ENCODE measurements at regions not wholly inside any gene's neighbourhood (a gene's known extent, or its start where the extent isn't known, plus 50 kb on each side); places are given as distances from the start of the nearest gene placed in this dataset.

DNA sequence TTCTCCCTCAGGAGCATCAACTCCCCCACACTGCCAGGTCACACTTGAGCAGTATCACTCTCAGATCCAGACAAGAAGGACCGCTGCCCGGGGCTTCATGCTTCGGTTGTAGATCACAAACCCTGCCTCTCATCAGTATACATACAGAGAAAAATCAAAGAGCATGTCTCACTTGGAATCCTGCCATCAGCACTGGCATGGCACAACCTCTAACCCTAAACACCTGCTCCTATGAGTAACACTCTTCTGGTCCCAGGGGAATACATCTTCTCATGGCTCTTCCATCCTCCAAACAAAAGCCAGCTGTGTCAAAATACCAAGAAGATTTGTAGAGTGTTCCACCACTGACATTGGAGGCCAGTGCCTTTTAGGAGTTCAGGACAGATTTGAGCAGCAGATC is 84.8 kb upstream of the MIER3 start:
- Histone ChIP-seq H3K36me3 (ENCODE audit: control insufficient read depth, insufficient read depth, low read length) (no peaks in the 10 kb centered on the region), H4K91ac (ENCODE audit: insufficient read depth, low read depth, low read length) (no peak overlapping the region), H3K9me1 (ENCODE audit: insufficient read depth, low read length) (no peaks in the 10 kb centered on the region), H3K27ac (ENCODE audit: insufficient read depth, low read length) (no peak overlapping the region), H3K14ac (replicated peaks; ENCODE audit: low read depth, low read length) (no peak overlapping the region), H3K4me3 (ENCODE audit: insufficient read depth, low read depth, low read length) (no peak overlapping the region), H2BK120ac (ENCODE audit: low read depth, low read length) (no peak overlapping the region), H3K9me3 (ENCODE audit: control insufficient read depth, insufficient read depth, low read length) (no peaks in the 10 kb centered on the region), H3K9ac (ENCODE audit: low read depth, low read length) (no peak overlapping the region), H3K18ac (ENCODE audit: low read depth, low read length) (no peak overlapping the region), H2BK5ac (ENCODE audit: low read depth, low read length, poor library complexity, severe bottlenecking) (no peak overlapping the region), H4K20me1 (ENCODE audit: insufficient read depth, low read length) (no peaks in the 10 kb centered on the region), H4K8ac (ENCODE audit: low read depth in 2 of 2, low read length in 2 of 2) (no peak overlapping the region), H2AK5ac (ENCODE audit: low read depth, low read length) (no peak overlapping the region), H2AK9ac (replicated peaks; ENCODE audit: low read depth, low read length, poor library complexity) (no peak overlapping the region), H3K56ac (ENCODE audit: extremely low read depth, insufficient read depth, low read length) (no peak overlapping the region), H2AFZ (replicated peaks; ENCODE audit: low read length, poor library complexity) (no peak overlapping the region), H2BK15ac (ENCODE audit: low read depth, low read length) (no peak overlapping the region), H2BK20ac (ENCODE audit: low read depth, low read length) (no peak overlapping the region), H3K4ac (ENCODE audit: low read depth, low read length) (no peak overlapping the region), H3K27me3 (ENCODE audit: control insufficient read depth, insufficient read depth, low read length) (peaks cover 5% of the 10 kb centered on the region), H3K4me2 (ENCODE audit: low read depth, low read length) (no peak overlapping the region), H3K23ac (ENCODE audit: low read depth, low read length) (no peak overlapping the region), H3K79me1 (ENCODE audit: low read depth in 1 of 2, low read length in 2 of 2) (no peaks in the 10 kb centered on the region), H4K5ac (ENCODE audit: low read depth, low read length) (no peak overlapping the region), H3K4me1 (ENCODE audit: control insufficient read depth, insufficient read depth, low read length) (no peaks in the 10 kb centered on the region)
- no peak for TF ChIP-seq RAD21 (IDR thresholded peaks at IDR 0.05; ENCODE audit: low read length)
- TF ChIP-seq NFE2L2 (IDR thresholded peaks at IDR 0.05; ENCODE audit: low read depth, low read length) = no peak
- no peak for TF ChIP-seq RCOR1 (IDR thresholded peaks at IDR 0.05; ENCODE audit: insufficient replicate concordance, low read length)
- no peak for TF ChIP-seq CHD1 (IDR thresholded peaks at IDR 0.05; ENCODE audit: low read depth, low read length)
- no peak for TF ChIP-seq MXI1 (IDR thresholded peaks at IDR 0.05; ENCODE audit: borderline replicate concordance, low read depth, low read length)
- no peak for TF ChIP-seq RFX5 (IDR thresholded peaks at IDR 0.05; ENCODE audit: low read depth, low read length)
- TF ChIP-seq, protein P1, sequence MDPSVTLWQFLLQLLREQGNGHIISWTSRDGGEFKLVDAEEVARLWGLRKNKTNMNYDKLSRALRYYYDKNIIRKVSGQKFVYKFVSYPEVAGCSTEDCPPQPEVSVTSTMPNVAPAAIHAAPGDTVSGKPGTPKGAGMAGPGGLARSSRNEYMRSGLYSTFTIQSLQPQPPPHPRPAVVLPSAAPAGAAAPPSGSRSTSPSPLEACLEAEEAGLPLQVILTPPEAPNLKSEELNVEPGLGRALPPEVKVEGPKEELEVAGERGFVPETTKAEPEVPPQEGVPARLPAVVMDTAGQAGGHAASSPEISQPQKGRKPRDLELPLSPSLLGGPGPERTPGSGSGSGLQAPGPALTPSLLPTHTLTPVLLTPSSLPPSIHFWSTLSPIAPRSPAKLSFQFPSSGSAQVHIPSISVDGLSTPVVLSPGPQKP (IDR thresholded peaks at IDR 0.05; ENCODE audit: borderline replicate concordance, low read depth, low read length) = no peak
- no peak for TF ChIP-seq BHLHE40 (IDR thresholded peaks at IDR 0.05; ENCODE audit: low read depth, low read length)
- no peak for TF ChIP-seq MAZ (IDR thresholded peaks at IDR 0.05; ENCODE audit: borderline replicate concordance, low read depth, low read length)
- TF ChIP-seq FOS (IDR thresholded peaks at IDR 0.05; ENCODE audit: low read depth, low read length) = no peak
- no peak for TF ChIP-seq MAFK (IDR thresholded peaks at IDR 0.05; ENCODE audit: low read depth, low read length)
- TF ChIP-seq SMC3 (IDR thresholded peaks at IDR 0.05; ENCODE audit: low read depth, low read length) = no peak
- no peak for TF ChIP-seq POLR2A (IDR thresholded peaks at IDR 0.05; ENCODE audit: low read depth, low read length)
- no peak for TF ChIP-seq CEBPB (IDR thresholded peaks at IDR 0.05; ENCODE audit: low read depth, low read length)
- TF ChIP-seq, protein P2, sequence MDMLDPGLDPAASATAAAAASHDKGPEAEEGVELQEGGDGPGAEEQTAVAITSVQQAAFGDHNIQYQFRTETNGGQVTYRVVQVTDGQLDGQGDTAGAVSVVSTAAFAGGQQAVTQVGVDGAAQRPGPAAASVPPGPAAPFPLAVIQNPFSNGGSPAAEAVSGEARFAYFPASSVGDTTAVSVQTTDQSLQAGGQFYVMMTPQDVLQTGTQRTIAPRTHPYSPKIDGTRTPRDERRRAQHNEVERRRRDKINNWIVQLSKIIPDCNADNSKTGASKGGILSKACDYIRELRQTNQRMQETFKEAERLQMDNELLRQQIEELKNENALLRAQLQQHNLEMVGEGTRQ (IDR thresholded peaks at IDR 0.05; ENCODE audit: low read depth, low read length) = no peak
- no peak for TF ChIP-seq CTCF (conservative IDR thresholded peaks at IDR 0.05; ENCODE audit: low read depth, low read length)
- no peak for ATAC-seq (ENCODE audit: low read depth)
- POLR2A ChIA-PET (ENCODE audit: unreplicated experiment) = no interaction called here
- intact Hi-C loops (cut with micrococcal nuclease) (loop anchor here (5.0 kb wide), 1 partner anchor 79 kb away; no protein-coding TSS in a partner anchor), dilution Hi-C loops (cut with HindIII; ENCODE audit: low sequenced_read_pairs, unreplicated experiment) (no loop called here), in situ Hi-C loops (cut with MboI; ENCODE audit: low sequenced_read_pairs) (no loop called here)
- no peak for DNase-seq
- CTCF ChIA-PET = no interaction called here
- BruUV-seq (replicated peaks) = no TSS peak
- 83% methylated on average over 3 of the region's 3 CpGs; no CpG with 5 or more reads in 1 of the 2 experiments for WGBS, 2 experiments (ENCODE audit: extremely low coverage in 2 of 2, insufficient read length in 1 of 2)

All from IMR-90 (cell line).